PFSK-1 (cell line): ENCODE measurements at regions not wholly inside any gene's neighbourhood (a gene's known extent, or its start where the extent isn't known, plus 50 kb on each side); places are given as distances from the start of the nearest gene placed in this dataset.

Source experiments
- TAF1 ChIP-seq: IDR thresholded peaks from 2 replicates; pipeline ENCODE4 v1.6.1; 2012; ENCODE audit warnings: low read length, control low read depth, borderline replicate concordance; ENCODE audit not compliant: insufficient read depth
- TF ChIP-seq, protein P1 (sequence below), 2 experiments: IDR thresholded peaks; 2 replicates each; pipeline versions ENCODE4 v1.6.1 to v1.8.0; 2011 to 2012; ENCODE audit warnings: low read depth in 2 of 2, low read length in 2 of 2, control low read depth in 1 of 2, inconsistent platforms in 1 of 2, mild to moderate bottlenecking in 1 of 2, moderate library complexity in 1 of 2; ENCODE audit not compliant: insufficient read depth in 1 of 2

DNA sequence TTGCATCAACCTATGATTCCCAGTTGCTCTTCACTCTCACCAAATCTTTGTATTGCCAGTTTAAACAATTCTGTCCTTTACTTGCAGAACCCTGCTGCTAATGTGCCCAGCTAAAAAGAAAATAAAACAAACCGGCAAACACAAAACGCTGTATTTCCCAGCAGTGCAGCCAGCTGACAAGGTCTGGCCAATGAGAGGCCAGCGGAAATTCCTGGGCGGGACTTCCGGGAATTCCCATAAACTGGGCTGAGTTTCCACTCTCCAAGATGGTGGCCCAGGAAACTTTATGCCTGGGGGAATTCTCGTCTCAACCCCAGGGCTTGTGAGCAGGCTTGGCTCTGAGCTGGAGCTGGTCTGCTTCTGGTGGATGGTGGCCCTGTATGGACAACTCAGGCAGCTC, 807.3 kb upstream of the TMEM132C start:
- TF ChIP-seq TAF1, result no peak
- TF ChIP-seq, protein P1, sequence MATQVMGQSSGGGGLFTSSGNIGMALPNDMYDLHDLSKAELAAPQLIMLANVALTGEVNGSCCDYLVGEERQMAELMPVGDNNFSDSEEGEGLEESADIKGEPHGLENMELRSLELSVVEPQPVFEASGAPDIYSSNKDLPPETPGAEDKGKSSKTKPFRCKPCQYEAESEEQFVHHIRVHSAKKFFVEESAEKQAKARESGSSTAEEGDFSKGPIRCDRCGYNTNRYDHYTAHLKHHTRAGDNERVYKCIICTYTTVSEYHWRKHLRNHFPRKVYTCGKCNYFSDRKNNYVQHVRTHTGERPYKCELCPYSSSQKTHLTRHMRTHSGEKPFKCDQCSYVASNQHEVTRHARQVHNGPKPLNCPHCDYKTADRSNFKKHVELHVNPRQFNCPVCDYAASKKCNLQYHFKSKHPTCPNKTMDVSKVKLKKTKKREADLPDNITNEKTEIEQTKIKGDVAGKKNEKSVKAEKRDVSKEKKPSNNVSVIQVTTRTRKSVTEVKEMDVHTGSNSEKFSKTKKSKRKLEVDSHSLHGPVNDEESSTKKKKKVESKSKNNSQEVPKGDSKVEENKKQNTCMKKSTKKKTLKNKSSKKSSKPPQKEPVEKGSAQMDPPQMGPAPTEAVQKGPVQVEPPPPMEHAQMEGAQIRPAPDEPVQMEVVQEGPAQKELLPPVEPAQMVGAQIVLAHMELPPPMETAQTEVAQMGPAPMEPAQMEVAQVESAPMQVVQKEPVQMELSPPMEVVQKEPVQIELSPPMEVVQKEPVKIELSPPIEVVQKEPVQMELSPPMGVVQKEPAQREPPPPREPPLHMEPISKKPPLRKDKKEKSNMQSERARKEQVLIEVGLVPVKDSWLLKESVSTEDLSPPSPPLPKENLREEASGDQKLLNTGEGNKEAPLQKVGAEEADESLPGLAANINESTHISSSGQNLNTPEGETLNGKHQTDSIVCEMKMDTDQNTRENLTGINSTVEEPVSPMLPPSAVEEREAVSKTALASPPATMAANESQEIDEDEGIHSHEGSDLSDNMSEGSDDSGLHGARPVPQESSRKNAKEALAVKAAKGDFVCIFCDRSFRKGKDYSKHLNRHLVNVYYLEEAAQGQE (IDR thresholded peaks at IDR 0.05; ENCODE audit: insufficient read depth in 1 of 2, low read depth in 2 of 2, low read length in 2 of 2), result no peak
